ENCODE measurements at regions not wholly inside any gene's neighbourhood (a gene's known extent, or its start where the extent isn't known, plus 50 kb on each side); places are given as distances from the start of the nearest gene placed in this dataset.

DNA sequence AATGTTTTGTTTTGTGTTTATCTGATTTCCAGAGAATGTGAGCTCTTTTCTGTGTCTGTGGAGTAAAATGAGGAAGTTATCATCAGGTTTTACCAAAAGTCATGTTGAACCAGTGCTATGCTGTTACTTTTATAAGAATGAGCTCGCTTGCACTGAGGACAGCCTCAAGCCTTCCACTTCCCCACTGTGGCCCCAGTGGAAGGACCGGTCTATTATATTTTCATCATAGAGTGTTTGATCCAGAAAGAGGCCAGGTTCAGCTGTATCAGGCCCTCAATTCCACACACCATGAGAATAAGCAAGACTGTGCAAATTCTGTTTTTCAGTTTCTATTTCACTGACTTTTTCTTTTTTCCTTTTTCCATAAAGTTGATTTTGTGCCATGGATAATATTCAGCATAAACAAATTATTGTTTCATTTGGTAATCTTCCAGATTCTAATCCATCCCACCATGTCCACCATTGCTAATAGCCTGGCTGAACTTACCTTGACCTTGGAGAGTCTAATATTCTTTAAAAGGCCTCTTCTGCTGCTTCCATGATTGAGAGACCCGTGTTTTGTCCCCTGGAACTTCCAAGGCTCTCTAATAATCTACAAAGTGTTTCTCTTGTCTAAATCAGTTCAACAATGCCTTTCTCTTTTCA, 286.2 kb downstream of the THBS2 start:
- no peak overlapping the region for H3K9ac ChIP-seq (ENCODE audit: low read depth, low read length)
- H4K20me1 ChIP-seq (ENCODE audit: insufficient read depth, low read length) = no peaks in the 10 kb centered on the region
- H4K5ac ChIP-seq (ENCODE audit: low read depth, low read length) = no peak overlapping the region
- no peak overlapping the region for H3K4ac ChIP-seq (ENCODE audit: low read depth, low read length)
- no peak overlapping the region for H3K18ac ChIP-seq (ENCODE audit: low read depth, low read length)
- CTCF ChIA-PET = interaction anchor here (0.7 kb wide), 1 partner anchor 11 kb away, joined by 3 read pairs; no protein-coding TSS in a partner anchor
- intact Hi-C loops (cut with micrococcal nuclease) (no loop called here), in situ Hi-C loops (cut with MboI; ENCODE audit: low sequenced_read_pairs) (no loop called here), dilution Hi-C loops (cut with HindIII; ENCODE audit: low sequenced_read_pairs, unreplicated experiment) (no loop called here)
- no peak overlapping the region for H3K14ac ChIP-seq (replicated peaks; ENCODE audit: low read depth, low read length)
- H2AK9ac ChIP-seq (replicated peaks; ENCODE audit: low read depth, low read length, poor library complexity) = no peak overlapping the region
- H2AK5ac ChIP-seq (ENCODE audit: low read depth, low read length) = no peak overlapping the region
- H2BK20ac ChIP-seq (ENCODE audit: low read depth, low read length) = no peak overlapping the region
- ATAC-seq (ENCODE audit: low read depth) (no peak), DNase-seq (no peak)
- no peak overlapping the region for H4K8ac ChIP-seq (ENCODE audit: low read depth in 2 of 2, low read length in 2 of 2)
- no peak overlapping the region for H3K4me3 ChIP-seq (ENCODE audit: insufficient read depth, low read depth, low read length)
- no peak overlapping the region for H2AFZ ChIP-seq (replicated peaks; ENCODE audit: low read length, poor library complexity)
- no peak overlapping the region for H3K56ac ChIP-seq (ENCODE audit: extremely low read depth, insufficient read depth, low read length)
- no peak overlapping the region for H4K91ac ChIP-seq (ENCODE audit: insufficient read depth, low read depth, low read length)
- no peak overlapping the region for H2BK120ac ChIP-seq (ENCODE audit: low read depth, low read length)
- no peaks in the 10 kb centered on the region; the same call in none of the 2 replicates for H3K27me3 ChIP-seq (ENCODE audit: control insufficient read depth, insufficient read depth, low read length)
- no peaks in the 10 kb centered on the region for H3K79me1 ChIP-seq (ENCODE audit: low read depth in 1 of 2, low read length in 2 of 2)
- no peaks in the 10 kb centered on the region for H3K4me1 ChIP-seq (ENCODE audit: control insufficient read depth, insufficient read depth, low read length)
- H2BK15ac ChIP-seq (ENCODE audit: low read depth, low read length) = no peak overlapping the region
- no peak overlapping the region for H3K23ac ChIP-seq (ENCODE audit: low read depth, low read length)
- H3K4me2 ChIP-seq (ENCODE audit: low read depth, low read length) = no peak overlapping the region
- no TSS peak for BruUV-seq (replicated peaks)
- POLR2A ChIA-PET (ENCODE audit: unreplicated experiment) = interaction anchor here (0.6 kb wide), 1 partner anchor 369 kb away, joined by 4 read pairs; no protein-coding TSS in a partner anchor
- H2BK5ac ChIP-seq (ENCODE audit: low read depth, low read length, poor library complexity, severe bottlenecking) = no peak overlapping the region
- H3K36me3 ChIP-seq (ENCODE audit: control insufficient read depth, insufficient read depth, low read length) = no peaks in the 10 kb centered on the region
- H3K9me3 ChIP-seq (ENCODE audit: control insufficient read depth, insufficient read depth, low read length) = no peaks in the 10 kb centered on the region
- TF ChIP-seq MXI1 (IDR thresholded peaks at IDR 0.05; ENCODE audit: borderline replicate concordance, low read depth, low read length) (no peak), POLR2A (IDR thresholded peaks at IDR 0.05; ENCODE audit: low read depth, low read length) (no peak), BHLHE40 (IDR thresholded peaks at IDR 0.05; ENCODE audit: low read depth, low read length) (no peak), RAD21 (IDR thresholded peaks at IDR 0.05; ENCODE audit: low read length) (no peak), NFE2L2 (IDR thresholded peaks at IDR 0.05; ENCODE audit: low read depth, low read length) (no peak), CHD1 (IDR thresholded peaks at IDR 0.05; ENCODE audit: low read depth, low read length) (no peak), MAFK (IDR thresholded peaks at IDR 0.05; ENCODE audit: low read depth, low read length) (no peak), FOS (IDR thresholded peaks at IDR 0.05; ENCODE audit: low read depth, low read length) (no peak), CEBPB (IDR thresholded peaks at IDR 0.05; ENCODE audit: low read depth, low read length) (no peak), SMC3 (IDR thresholded peaks at IDR 0.05; ENCODE audit: low read depth, low read length) (no peak), RCOR1 (IDR thresholded peaks at IDR 0.05; ENCODE audit: insufficient replicate concordance, low read length) (no peak)
- TF ChIP-seq, protein P1, sequence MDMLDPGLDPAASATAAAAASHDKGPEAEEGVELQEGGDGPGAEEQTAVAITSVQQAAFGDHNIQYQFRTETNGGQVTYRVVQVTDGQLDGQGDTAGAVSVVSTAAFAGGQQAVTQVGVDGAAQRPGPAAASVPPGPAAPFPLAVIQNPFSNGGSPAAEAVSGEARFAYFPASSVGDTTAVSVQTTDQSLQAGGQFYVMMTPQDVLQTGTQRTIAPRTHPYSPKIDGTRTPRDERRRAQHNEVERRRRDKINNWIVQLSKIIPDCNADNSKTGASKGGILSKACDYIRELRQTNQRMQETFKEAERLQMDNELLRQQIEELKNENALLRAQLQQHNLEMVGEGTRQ (IDR thresholded peaks at IDR 0.05; ENCODE audit: low read depth, low read length) = no peak
- TF ChIP-seq, protein P2, sequence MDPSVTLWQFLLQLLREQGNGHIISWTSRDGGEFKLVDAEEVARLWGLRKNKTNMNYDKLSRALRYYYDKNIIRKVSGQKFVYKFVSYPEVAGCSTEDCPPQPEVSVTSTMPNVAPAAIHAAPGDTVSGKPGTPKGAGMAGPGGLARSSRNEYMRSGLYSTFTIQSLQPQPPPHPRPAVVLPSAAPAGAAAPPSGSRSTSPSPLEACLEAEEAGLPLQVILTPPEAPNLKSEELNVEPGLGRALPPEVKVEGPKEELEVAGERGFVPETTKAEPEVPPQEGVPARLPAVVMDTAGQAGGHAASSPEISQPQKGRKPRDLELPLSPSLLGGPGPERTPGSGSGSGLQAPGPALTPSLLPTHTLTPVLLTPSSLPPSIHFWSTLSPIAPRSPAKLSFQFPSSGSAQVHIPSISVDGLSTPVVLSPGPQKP (IDR thresholded peaks at IDR 0.05; ENCODE audit: borderline replicate concordance, low read depth, low read length) = no peak
- no CpG with 5 or more reads among the region's 3 CpGs for WGBS, 2 experiments (ENCODE audit: extremely low coverage in 2 of 2, insufficient read length in 1 of 2)
- H3K27ac ChIP-seq (ENCODE audit: insufficient read depth, low read length) = no peak overlapping the region
- H3K9me1 ChIP-seq (ENCODE audit: insufficient read depth, low read length) = no peaks in the 10 kb centered on the region
